ENCODE measurements at regions not wholly inside any gene's neighbourhood (a gene's known extent, or its start where the extent isn't known, plus 50 kb on each side); places are given as distances from the start of the nearest gene placed in this dataset.

GRCh38 chr2:183371545-183371944, 247.3 kb downstream of the NUP35 start (continued):
- TF ChIP-seq PCBP2 (IDR thresholded peaks at IDR 0.05; ENCODE audit: low read depth, low read length, poor library complexity, severe bottlenecking) = no peak
- TF ChIP-seq ZNF212 (CRISPR knock-in tag; IDR thresholded peaks at IDR 0.05) = no peak
- TF ChIP-seq, protein P1, sequence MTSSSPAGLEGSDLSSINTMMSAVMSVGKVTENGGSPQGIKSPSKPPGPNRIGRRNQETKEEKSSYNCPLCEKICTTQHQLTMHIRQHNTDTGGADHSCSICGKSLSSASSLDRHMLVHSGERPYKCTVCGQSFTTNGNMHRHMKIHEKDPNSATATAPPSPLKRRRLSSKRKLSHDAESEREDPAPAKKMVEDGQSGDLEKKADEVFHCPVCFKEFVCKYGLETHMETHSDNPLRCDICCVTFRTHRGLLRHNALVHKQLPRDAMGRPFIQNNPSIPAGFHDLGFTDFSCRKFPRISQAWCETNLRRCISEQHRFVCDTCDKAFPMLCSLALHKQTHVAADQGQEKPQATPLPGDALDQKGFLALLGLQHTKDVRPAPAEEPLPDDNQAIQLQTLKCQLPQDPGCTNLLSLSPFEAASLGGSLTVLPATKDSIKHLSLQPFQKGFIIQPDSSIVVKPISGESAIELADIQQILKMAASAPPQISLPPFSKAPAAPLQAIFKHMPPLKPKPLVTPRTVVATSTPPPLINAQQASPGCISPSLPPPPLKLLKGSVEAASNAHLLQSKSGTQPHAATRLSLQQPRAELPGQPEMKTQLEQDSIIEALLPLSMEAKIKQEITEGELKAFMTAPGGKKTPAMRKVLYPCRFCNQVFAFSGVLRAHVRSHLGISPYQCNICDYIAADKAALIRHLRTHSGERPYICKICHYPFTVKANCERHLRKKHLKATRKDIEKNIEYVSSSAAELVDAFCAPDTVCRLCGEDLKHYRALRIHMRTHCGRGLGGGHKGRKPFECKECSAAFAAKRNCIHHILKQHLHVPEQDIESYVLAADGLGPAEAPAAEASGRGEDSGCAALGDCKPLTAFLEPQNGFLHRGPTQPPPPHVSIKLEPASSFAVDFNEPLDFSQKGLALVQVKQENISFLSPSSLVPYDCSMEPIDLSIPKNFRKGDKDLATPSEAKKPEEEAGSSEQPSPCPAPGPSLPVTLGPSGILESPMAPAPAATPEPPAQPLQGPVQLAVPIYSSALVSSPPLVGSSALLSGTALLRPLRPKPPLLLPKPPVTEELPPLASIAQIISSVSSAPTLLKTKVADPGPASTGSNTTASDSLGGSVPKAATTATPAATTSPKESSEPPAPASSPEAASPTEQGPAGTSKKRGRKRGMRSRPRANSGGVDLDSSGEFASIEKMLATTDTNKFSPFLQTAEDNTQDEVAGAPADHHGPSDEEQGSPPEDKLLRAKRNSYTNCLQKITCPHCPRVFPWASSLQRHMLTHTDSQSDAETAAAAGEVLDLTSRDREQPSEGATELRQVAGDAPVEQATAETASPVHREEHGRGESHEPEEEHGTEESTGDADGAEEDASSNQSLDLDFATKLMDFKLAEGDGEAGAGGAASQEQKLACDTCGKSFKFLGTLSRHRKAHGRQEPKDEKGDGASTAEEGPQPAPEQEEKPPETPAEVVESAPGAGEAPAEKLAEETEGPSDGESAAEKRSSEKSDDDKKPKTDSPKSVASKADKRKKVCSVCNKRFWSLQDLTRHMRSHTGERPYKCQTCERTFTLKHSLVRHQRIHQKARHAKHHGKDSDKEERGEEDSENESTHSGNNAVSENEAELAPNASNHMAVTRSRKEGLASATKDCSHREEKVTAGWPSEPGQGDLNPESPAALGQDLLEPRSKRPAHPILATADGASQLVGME (CRISPR knock-in tag; IDR thresholded peaks at IDR 0.05) = no peak
- TF ChIP-seq CREM (IDR thresholded peaks at IDR 0.05; ENCODE audit: low read depth) = no peak

GRCh38 chr2:183375821-183376220, 251.6 kb downstream of the NUP35 start:
- Histone ChIP-seq H3K27ac (ENCODE audit: extremely low read depth, low read depth, low read length) (no peak overlapping the region), H3K9me3 (replicated peaks; ENCODE audit: control insufficient read depth, insufficient read depth, low read depth, low read length) (no peaks in the 10 kb centered on the region), H3K79me2 (ENCODE audit: control insufficient read depth, insufficient read depth, low read length) (no peaks in the 10 kb centered on the region), H3K9me1 (ENCODE audit: control insufficient read depth, insufficient read depth, low read length) (no peaks in the 10 kb centered on the region), H3K27me3 (ENCODE audit: control insufficient read depth in 2 of 2, insufficient read depth in 2 of 2, low read length in 2 of 2) (no peaks in the 10 kb centered on the region), H3K4me2 (ENCODE audit: insufficient read depth, low read length) (no peak overlapping the region), H3K4me1 (replicated peaks in 1 of 2; ENCODE audit: control insufficient read depth in 2 of 2, insufficient read depth in 2 of 2, low read length in 2 of 2) (no peaks in the 10 kb centered on the region), H2AFZ (ENCODE audit: low read depth, low read length) (no peak overlapping the region), H3K36me3 (ENCODE audit: control insufficient read depth, insufficient read depth, low read length) (no peaks in the 10 kb centered on the region), H3K9ac (ENCODE audit: insufficient read depth in 1 of 2, low read depth in 2 of 2, low read length in 2 of 2) (no peak overlapping the region), H3K4me3 (no peak overlapping the region), H4K20me1 (replicated peaks; ENCODE audit: control insufficient read depth, insufficient read depth, low read length) (no peaks in the 10 kb centered on the region)
- in situ Hi-C loops (cut with MboI) (no loop called here), intact Hi-C loops (cut with micrococcal nuclease) (no loop called here)
- 2% methylated on average over 3 of the region's 3 CpGs for WGBS (ENCODE audit: insufficient coverage, low coverage, missing lambda C conversion rate)
- ChIA-PET POLR2A (no interaction called here), CTCF (ENCODE audit: low intra/inter-chr PET ratio) (no interaction called here)
- ATAC-seq (no peak), DNase-seq (ENCODE audit: extremely low read depth in 1 of 4, low spot score in 3 of 4) (no peak), FAIRE-seq (no peak)
- TF ChIP-seq PHB2 (IDR thresholded peaks at IDR 0.05; ENCODE audit: low read depth) = no peak
- BruUV-seq (replicated peaks) = no TSS peak
